A673 (cell line): ENCODE measurements at regions not wholly inside any gene's neighbourhood (a gene's known extent, or its start where the extent isn't known, plus 50 kb on each side); places are given as distances from the start of the nearest gene placed in this dataset.

Experiments used
- BruUV-seq: library from RNA; stranded (reverse); fragments of 400-500 nt; replicated peaks from 2 replicates; lab custom pipeline; 2021; lab: Mats Ljungman, UMichigan
- CTCF ChIA-PET: fragments of 300-600 bp; sonication (Branson Sonifier 250); formaldehyde crosslinking; loops from one replicate; lab custom pipeline; 2022; ENCODE audit warnings: antibody characterized with exemption; lab: Charles Lee
- POLR2A ChIA-PET: fragments of 300-600 bp; sonication (Branson Sonifier 250); formaldehyde crosslinking; loops from one replicate; lab custom pipeline; 2022; ENCODE audit warnings: antibody characterized with exemption; ENCODE audit not compliant: low non-redundant PET; lab: Charles Lee
- DNase-seq: peaks from one replicate; pipeline ENCODE4 v3.0.0-alpha.2; 2015; ENCODE audit warnings: low spot score
- H3K27ac ChIP-seq: fragments of 200-600 bp; sonication (generic); 2 replicates; pipeline ENCODE4 v1.5.1; 2016; ENCODE audit warnings: mixed run types, low read depth, mild to moderate bottlenecking, mixed read lengths, antibody characterized with exemption, low read length; ENCODE audit not compliant: poor library complexity, severe bottlenecking
- H3K27me3 ChIP-seq: fragments of 200-600 bp; sonication (generic); replicated peaks from 2 replicates; pipeline ENCODE4 v1.6.1; 2017; ENCODE audit warnings: mixed run types, low read depth, mild to moderate bottlenecking, mixed read lengths, antibody characterized with exemption, low read length; ENCODE audit not compliant: insufficient read depth, poor library complexity
- H3K36me3 ChIP-seq: fragments of 200-600 bp; sonication (generic); 2 replicates; pipeline ENCODE4 v1.6.1; 2016; ENCODE audit warnings: mixed run types, mild to moderate bottlenecking, mixed read lengths, antibody characterized with exemption, low read length; ENCODE audit not compliant: insufficient read depth, poor library complexity, severe bottlenecking
- H3K4me1 ChIP-seq: fragments of 200-600 bp; sonication (generic); 2 replicates; pipeline ENCODE4 v1.6.1; 2017; ENCODE audit warnings: mixed run types, mild to moderate bottlenecking, mixed read lengths, antibody characterized with exemption, low read length; ENCODE audit not compliant: insufficient read depth, poor library complexity, severe bottlenecking
- H3K4me3 ChIP-seq: fragments of 200-600 bp; sonication (generic); 2 replicates; pipeline ENCODE4 v1.5.1; 2016; ENCODE audit warnings: low read depth, mixed run types, mild to moderate bottlenecking, mixed read lengths, low read length; ENCODE audit not compliant: poor library complexity, severe bottlenecking
- H3K9me3 ChIP-seq: fragments of 200-600 bp; sonication (generic); 2 replicates; pipeline ENCODE4 v1.6.1; 2016; ENCODE audit warnings: mixed run types, low read depth, mild to moderate bottlenecking, mixed read lengths, antibody characterized with exemption, low read length; ENCODE audit not compliant: poor library complexity, severe bottlenecking
- CTCF ChIP-seq: fragments of 300-800, 200-600 bp; sonication (generic); conservative IDR thresholded peaks from 2 replicates; pipeline ENCODE4 v1.5.1; 2017; ENCODE audit warnings: low read depth, mild to moderate bottlenecking, antibody characterized with exemption, low read length, moderate library complexity, mixed read lengths
- EZH2 ChIP-seq: fragments of 200-600 bp; sonication (generic); IDR thresholded peaks from 2 replicates; pipeline ENCODE4 v1.6.1; 2017; ENCODE audit warnings: borderline replicate concordance, low read depth, mild to moderate bottlenecking, mixed read lengths, antibody characterized with exemption, low read length; ENCODE audit not compliant: poor library complexity, severe bottlenecking
- intact Hi-C: fragments of 100-400 bp; cut with micrococcal nuclease; formaldehyde crosslinking; loops from one replicate; pipeline ENCODE4 v1.10.0; 2022; ENCODE audit not compliant: unreplicated experiment

- no peak overlapping the region for H3K4me3 ChIP-seq
- ChIA-PET CTCF (no interaction called here), POLR2A (no interaction called here)
- H3K36me3 ChIP-seq: no peaks in the 10 kb centered on the region
- DNase-seq: no peak
- BruUV-seq: no TSS peak
- TF ChIP-seq EZH2: no peak
- no peak for TF ChIP-seq CTCF
- intact Hi-C loops: no loop called here
- no peaks in the 10 kb centered on the region for H3K27me3 ChIP-seq
- H3K9me3 ChIP-seq: no peaks in the 10 kb centered on the region
- H3K4me1 ChIP-seq: peaks cover 12% of the 10 kb centered on the region
- H3K27ac ChIP-seq: no peak overlapping the region
These were observed 203.9 kb downstream of the MYRFL start for GRCh38 chr12:70028918-70029317.

- Histone ChIP-seq H3K4me1 (peaks cover 12% of the 10 kb centered on the region), H3K36me3 (no peaks in the 10 kb centered on the region), H3K9me3 (no peaks in the 10 kb centered on the region), H3K4me3 (no peak overlapping the region), H3K27ac (no peak overlapping the region), H3K27me3 (no peaks in the 10 kb centered on the region)
- no TSS peak for BruUV-seq
- CTCF ChIA-PET: no interaction called here
- intact Hi-C loops: no loop called here
- DNase-seq: no peak
- TF ChIP-seq CTCF: no peak
- no peak for TF ChIP-seq EZH2
- POLR2A ChIA-PET: no interaction called here
These were observed 206.0 kb downstream of the MYRFL start for GRCh38 chr12:70031046-70031445.

GRCh38 chr12:70032076-70032475 is 207.0 kb downstream of the MYRFL start:
- intact Hi-C loops: no loop called here
- no peak overlapping the region for H3K27ac ChIP-seq
- H3K9me3 ChIP-seq: no peaks in the 10 kb centered on the region
- ChIA-PET CTCF (no interaction called here), POLR2A (no interaction called here)
- DNase-seq: peak; percentile 76
- no peaks in the 10 kb centered on the region for H3K27me3 ChIP-seq
- no TSS peak for BruUV-seq
- TF ChIP-seq CTCF: no peak
- TF ChIP-seq EZH2: no peak
- no peaks in the 10 kb centered on the region for H3K36me3 ChIP-seq
- peaks cover 12% of the 10 kb centered on the region for H3K4me1 ChIP-seq
- no peak overlapping the region for H3K4me3 ChIP-seq
